ENCODE measurements at regions not wholly inside any gene's neighbourhood (a gene's known extent, or its start where the extent isn't known, plus 50 kb on each side); places are given as distances from the start of the nearest gene placed in this dataset.

GRCh38 chr1:96334236-96334557 is 387.4 kb upstream of the PTBP2 start:
- no peak for DNase-seq

- DNase-seq = no peak
Measured at GRCh38 chr1:96338622-96339021, 383.0 kb upstream of the PTBP2 start.

GRCh38 chr1:96340686-96341085 is 380.9 kb upstream of the PTBP2 start:
- no peak for DNase-seq

GRCh38 chr1:96346719-96347118 is 374.9 kb upstream of the PTBP2 start:
- DNase-seq = no peak

- DNase-seq = no peak
Measured at GRCh38 chr1:96349896-96350295, 371.7 kb upstream of the PTBP2 start.

- DNase-seq = no peak
Measured at GRCh38 chr1:96352733-96353132, 368.9 kb upstream of the PTBP2 start.

- no peak for DNase-seq
Measured at GRCh38 chr1:96355521-96355920, 366.1 kb upstream of the PTBP2 start.

- DNase-seq = no peak
Measured at GRCh38 chr1:96355961-96356360, 365.6 kb upstream of the PTBP2 start.

- no peak for DNase-seq
Measured at GRCh38 chr1:96357141-96357765, 364.3 kb upstream of the PTBP2 start.

- no peak for DNase-seq
Measured at GRCh38 chr1:96358057-96358456, 363.5 kb upstream of the PTBP2 start.

- DNase-seq = no peak
Measured at GRCh38 chr1:96360036-96360795, 361.4 kb upstream of the PTBP2 start.

- no peak for DNase-seq
Measured at GRCh38 chr1:96361271-96361856, 360.2 kb upstream of the PTBP2 start.

- DNase-seq = no peak
Measured at GRCh38 chr1:96361961-96362360, 359.6 kb upstream of the PTBP2 start.

- peak; percentile 98 for DNase-seq
Measured at GRCh38 chr1:96362623-96363022, 359.0 kb upstream of the PTBP2 start.

- DNase-seq = no peak
Measured at GRCh38 chr1:96363826-96364225, 357.8 kb upstream of the PTBP2 start.

GRCh38 chr1:96364576-96364975 is 357.0 kb upstream of the PTBP2 start:
- peak; percentile 52 for DNase-seq

GRCh38 chr1:96365076-96365475 is 356.5 kb upstream of the PTBP2 start:
- peak; percentile 45 for DNase-seq

GRCh38 chr1:96365596-96366390 is 355.8 kb upstream of the PTBP2 start:
- DNase-seq = peak; percentile 29

- no peak for DNase-seq
Measured at GRCh38 chr1:96366516-96366915, 355.1 kb upstream of the PTBP2 start.

- no peak for DNase-seq
Measured at GRCh38 chr1:96367791-96368190, 353.8 kb upstream of the PTBP2 start.

GRCh38 chr1:96370757-96371156 is 350.8 kb upstream of the PTBP2 start:
- peak; percentile 95 for DNase-seq

GRCh38 chr1:96372881-96373280 is 348.7 kb upstream of the PTBP2 start:
- no peak for DNase-seq

GRCh38 chr1:96374076-96374762 is 347.4 kb upstream of the PTBP2 start:
- peak; percentile 14 for DNase-seq

Data from fibroblast of skin of scalp (primary cell).